NCI-H2171 (cell line): ENCODE measurements at regions not wholly inside any gene's neighbourhood (a gene's known extent, or its start where the extent isn't known, plus 50 kb on each side); places are given as distances from the start of the nearest gene placed in this dataset.
A peak's percentile ranks its signal among the peaks of the same experiment; 100 is the strongest.

Source experiments
- DNase-seq: peaks from one replicate; lab custom pipeline; 2025; lab: John Stamatoyannopoulos, UW

- DNase-seq: no peak
Measured at GRCh38 chr2:71936076-71937030, 211.3 kb downstream of the CYP26B1 start.

GRCh38 chr2:71935262-71935848 is 212.3 kb downstream of the CYP26B1 start:
- DNase-seq: no peak

GRCh38 chr2:71934595-71935261 is 212.9 kb downstream of the CYP26B1 start:
- no peak for DNase-seq

- no peak for DNase-seq
Measured at GRCh38 chr2:71934320-71934593, 213.4 kb downstream of the CYP26B1 start.

GRCh38 chr2:71933467-71934319 is 214.0 kb downstream of the CYP26B1 start:
- DNase-seq: no peak

- no peak for DNase-seq
Measured at GRCh38 chr2:71932780-71933466, 214.7 kb downstream of the CYP26B1 start.

- DNase-seq: no peak
Measured at GRCh38 chr2:71932037-71932779, 215.5 kb downstream of the CYP26B1 start.

- DNase-seq: peak; percentile 56
Measured at GRCh38 chr2:71930049-71930681, 217.5 kb downstream of the CYP26B1 start.

- no peak for DNase-seq
Measured at GRCh38 chr2:71929482-71929772, 218.2 kb downstream of the CYP26B1 start.

- no peak for DNase-seq
Measured at GRCh38 chr2:71928734-71929481, 218.8 kb downstream of the CYP26B1 start.

- no peak for DNase-seq
Measured at GRCh38 chr2:71927757-71928715, 219.6 kb downstream of the CYP26B1 start.

- DNase-seq: no peak
Measured at GRCh38 chr2:71926876-71927756, 220.5 kb downstream of the CYP26B1 start.

- DNase-seq: no peak
Measured at GRCh38 chr2:71926089-71926447, 221.6 kb downstream of the CYP26B1 start.

- no peak for DNase-seq
Measured at GRCh38 chr2:71925268-71926088, 222.2 kb downstream of the CYP26B1 start.

- peak; percentile 46 for DNase-seq
Measured at GRCh38 chr2:71923887-71924533, 223.7 kb downstream of the CYP26B1 start.

- no peak for DNase-seq
Measured at GRCh38 chr2:71923143-71923525, 224.5 kb downstream of the CYP26B1 start.
